ENCODE measurements at regions not wholly inside any gene's neighbourhood (a gene's known extent, or its start where the extent isn't known, plus 50 kb on each side); places are given as distances from the start of the nearest gene placed in this dataset.

GRCh38 chr1:219548386-219548785 is 64.5 kb downstream of the ZC3H11B start:
- H3K23ac ChIP-seq (ENCODE audit: insufficient read length): no peak overlapping the region
- H3K79me2 ChIP-seq (ENCODE audit: control insufficient read depth in 1 of 2, insufficient read depth in 2 of 2, low read length in 2 of 2): no peaks in the 10 kb centered on the region
- H3K36me3 ChIP-seq (ENCODE audit: control insufficient read depth in 2 of 4, insufficient read depth in 4 of 4, low read length in 3 of 4): no peaks in the 10 kb centered on the region
- 94% methylated on average over 1 of the region's 1 CpG; no CpG with 5 or more reads in 1 of the 2 experiments for WGBS, 2 experiments (ENCODE audit: extremely low coverage in 1 of 2, insufficient coverage in 1 of 2, insufficient read length in 1 of 2, insufficient replicate concordance in 2 of 2, low coverage in 1 of 2, low lambda C conversion rate in 2 of 2, missing lambda C conversion rate in 1 of 2)
- H3K23me2 ChIP-seq (ENCODE audit: low read depth, low read length): no peaks in the 10 kb centered on the region
- no peak overlapping the region for H3K4me3 ChIP-seq (ENCODE audit: extremely low read depth in 1 of 4, insufficient read depth in 2 of 4, low read depth in 3 of 4, low read length in 4 of 4)
- H2AFZ ChIP-seq (ENCODE audit: low read length): no peak overlapping the region
- H2BK5ac ChIP-seq (ENCODE audit: low read depth, low read length): no peak overlapping the region
- peaks cover 0 to 4% (median 0%) of the 10 kb centered on the region in 4 experiments; a peak in 1 of 7 replicates for H3K4me1 ChIP-seq (replicated peaks in 1 of 4; ENCODE audit: control insufficient read depth in 3 of 4, insufficient read depth in 4 of 4, low read length in 3 of 4)
- H3K9me3 ChIP-seq (ENCODE audit: insufficient read depth in 2 of 2, low read depth in 1 of 2, low read length in 1 of 2): no peaks in the 10 kb centered on the region
- no peak overlapping the region for H3K4me2 ChIP-seq (ENCODE audit: insufficient read depth in 1 of 2, low read depth in 2 of 2, low read length in 2 of 2)
- H4K5ac ChIP-seq (ENCODE audit: insufficient read length, low read depth, low read length): no peak overlapping the region
- no peaks in the 10 kb centered on the region for H4K20me1 ChIP-seq (replicated peaks in 1 of 2; ENCODE audit: control insufficient read depth in 1 of 2, insufficient read depth in 2 of 2, low read length in 2 of 2)
- ChIA-PET CTCF (ENCODE audit: partially characterized antibody) (interaction anchor here (0.7 to 1.0 kb wide), 2 partner anchors 265 to 277 kb away, joined by 3 to 4 read pairs; no protein-coding TSS in a partner anchor), POLR2A (ENCODE audit: partially characterized antibody) (no interaction called here)
- H2AK5ac ChIP-seq (ENCODE audit: low read depth, low read length): no peak overlapping the region
- no peak overlapping the region for H2BK12ac ChIP-seq (ENCODE audit: low read depth, low read length)
- no peak overlapping the region for H3K4ac ChIP-seq (replicated peaks; ENCODE audit: insufficient read length, low read depth, low read length)
- no peak overlapping the region for H3K18ac ChIP-seq (ENCODE audit: extremely low read depth, low read length)
- H3K14ac ChIP-seq (ENCODE audit: insufficient read length): no peak overlapping the region
- no peak for DNase-seq (ENCODE audit: low read depth in 1 of 2, low spot score in 2 of 2)
- H3K27me3 ChIP-seq (replicated peaks in 1 of 4; ENCODE audit: control insufficient read depth in 3 of 4, extremely low read depth in 1 of 4, insufficient read depth in 3 of 4, low read length in 3 of 4): no peaks in the 10 kb centered on the region
- no peak overlapping the region for H2BK20ac ChIP-seq (ENCODE audit: low read length)
- H4K91ac ChIP-seq (replicated peaks; ENCODE audit: insufficient read length, low read length): no peak overlapping the region
- no peak for FAIRE-seq
- H4K8ac ChIP-seq (ENCODE audit: extremely low read depth, insufficient read depth, low read length): no peak overlapping the region
- no peak overlapping the region for H3K27ac ChIP-seq (ENCODE audit: low read depth, low read length)
- no peak overlapping the region for H2BK120ac ChIP-seq (replicated peaks; ENCODE audit: low read depth, low read length)
- TF ChIP-seq CREB1 (IDR thresholded peaks at IDR 0.05): no peak
- no peak for TF ChIP-seq CTCF (IDR thresholded peaks at IDR 0.05; ENCODE audit: control extremely low read depth in 1 of 3, insufficient read depth in 1 of 3, low read depth in 1 of 3, low read length in 3 of 3)
- no peak for TF ChIP-seq PHF8 (conservative IDR thresholded peaks at IDR 0.05; ENCODE audit: low read depth, low read length)
- no peaks in the 10 kb centered on the region for H3K79me1 ChIP-seq (ENCODE audit: low read depth, low read length)
- H3K56ac ChIP-seq (replicated peaks; ENCODE audit: insufficient read length, low read depth, low read length): no peak overlapping the region
- H3K9ac ChIP-seq (replicated peaks in 1 of 4; ENCODE audit: extremely low read depth in 1 of 4, low read depth in 3 of 4, low read length in 3 of 4): no peak overlapping the region
- no peak overlapping the region for H2BK15ac ChIP-seq (ENCODE audit: low read length)
